ENCODE measurements at regions not wholly inside any gene's neighbourhood (a gene's known extent, or its start where the extent isn't known, plus 50 kb on each side); places are given as distances from the start of the nearest gene placed in this dataset.

GRCh38 chr16:80082906-80083305 is 457.9 kb upstream of the DYNLRB2 start:
- CTCF ChIA-PET: no interaction called here

More at GRCh38 chr16:80082906-80083305, 457.9 kb upstream of the DYNLRB2 start:
- POLR2A ChIA-PET: no interaction called here
- Histone ChIP-seq H4K20me1 (replicated peaks; ENCODE audit: control insufficient read depth, extremely low read depth, insufficient read depth, low read length) (no peaks in the 10 kb centered on the region), H3K4me1 (ENCODE audit: control insufficient read depth, extremely low read depth, insufficient read depth, low read length) (no peaks in the 10 kb centered on the region), H3K27ac (ENCODE audit: insufficient read depth, low read depth, low read length) (no peak overlapping the region), H3K9me3 (replicated peaks; ENCODE audit: control insufficient read depth, insufficient read depth, low read length) (no peaks in the 10 kb centered on the region), H3K9me1 (replicated peaks; ENCODE audit: control insufficient read depth, extremely low read depth, insufficient read depth, low read length) (no peaks in the 10 kb centered on the region), H2AFZ (ENCODE audit: low read depth, low read length) (no peak overlapping the region), H3K27me3 (ENCODE audit: control insufficient read depth in 2 of 2, insufficient read depth in 2 of 2, low read length in 2 of 2) (no peaks in the 10 kb centered on the region), H3K79me2 (ENCODE audit: control insufficient read depth, insufficient read depth, low read length) (no peaks in the 10 kb centered on the region), H3K4me2 (ENCODE audit: insufficient read depth, low read length) (no peak overlapping the region), H3K9ac (replicated peaks; ENCODE audit: extremely low read depth, insufficient read depth, low read length) (no peak overlapping the region), H3K4me3 (replicated peaks in 1 of 3; ENCODE audit: insufficient read depth in 1 of 3, low read depth in 1 of 3, low read length in 3 of 3) (no peak overlapping the region), H3K36me3 (ENCODE audit: control insufficient read depth in 2 of 2, extremely low read depth in 1 of 2, insufficient read depth in 2 of 2, low read length in 2 of 2) (no peaks in the 10 kb centered on the region)
- dilution Hi-C loops (cut with MboI; ENCODE audit: extremely low pct_ligation_motif_present, low sequenced_read_pairs) (no loop called here), intact Hi-C loops (cut with micrococcal nuclease) (loop anchor here (10.0 kb wide), 1 partner anchor 88 kb away; no protein-coding TSS in a partner anchor)
- TF ChIP-seq FOS (IDR thresholded peaks at IDR 0.05; ENCODE audit: borderline replicate concordance, insufficient read depth, low read length): no peak
- no peak for TF ChIP-seq POLR2AphosphoS5 (IDR thresholded peaks at IDR 0.05; ENCODE audit: insufficient read depth, low read depth, low read length)
- TF ChIP-seq MYC (IDR thresholded peaks at IDR 0.05; ENCODE audit: low read depth, low read length): no peak
- TF ChIP-seq MAX (IDR thresholded peaks at IDR 0.05; ENCODE audit: insufficient read depth, insufficient read length): no peak
- no peak for TF ChIP-seq POLR2A (IDR thresholded peaks at IDR 0.05; ENCODE audit: low read depth, low read length)
- TF ChIP-seq GATA2 (IDR thresholded peaks at IDR 0.05; ENCODE audit: insufficient read depth, insufficient read length, low read depth, low read length): no peak
- no peak for TF ChIP-seq EZH2 (IDR thresholded peaks at IDR 0.05; ENCODE audit: borderline replicate concordance, low read depth, low read length, severe bottlenecking)
- TF ChIP-seq JUN (IDR thresholded peaks at IDR 0.05; ENCODE audit: borderline replicate concordance, insufficient read depth, insufficient read length, low read depth): no peak
- no peak for TF ChIP-seq CTCF (IDR thresholded peaks at IDR 0.05; ENCODE audit: extremely low read depth in 1 of 2, insufficient read depth in 1 of 2, low read depth in 1 of 2, low read length in 2 of 2)
- no peak for FAIRE-seq
- DNase-seq (ENCODE audit: low read depth, low spot score): no peak
- BruUV-seq (replicated peaks): no TSS peak

All from endothelial cell of umbilical vein (primary cell).